NCI-H1694 treated with DMSO at 0.1 percent for 48 hours (cell line): ENCODE measurements at regions not wholly inside any gene's neighbourhood (a gene's known extent, or its start where the extent isn't known, plus 50 kb on each side); places are given as distances from the start of the nearest gene placed in this dataset.
"Not testable (repeated sequence)": the region's sequence is repeated elsewhere in the genome, so short reads cannot be mapped to it uniquely, and the experiment has no call there.

Experiments
- DNase-seq: peaks from one replicate; lab custom pipeline; 2025; lab: John Stamatoyannopoulos, UW

- no peak for DNase-seq
Measured at GRCh38 chr18:8882632-8883408, 177.5 kb downstream of the MTCL1 start.

- no peak for DNase-seq
Measured at GRCh38 chr18:8883409-8883668, 178.0 kb downstream of the MTCL1 start.

- not testable (repeated sequence) for DNase-seq
Measured at GRCh38 chr18:8887877-8888276, 182.5 kb downstream of the MTCL1 start.

- DNase-seq, result no peak
Measured at GRCh38 chr18:8889489-8889888, 184.1 kb downstream of the MTCL1 start.

- not testable (repeated sequence) for DNase-seq
Measured at GRCh38 chr18:8890503-8890902, 185.1 kb downstream of the MTCL1 start.

GRCh38 chr18:8890957-8891464 lies 185.7 kb downstream of the MTCL1 start:
- DNase-seq, result no peak

- no peak for DNase-seq
Measured at GRCh38 chr18:8893221-8893620, 187.9 kb downstream of the MTCL1 start.

- no peak for DNase-seq
Measured at GRCh38 chr18:8893628-8894231, 188.4 kb downstream of the MTCL1 start.

- no peak for DNase-seq
Measured at GRCh38 chr18:8894823-8895222, 189.5 kb downstream of the MTCL1 start.

- no peak for DNase-seq
Measured at GRCh38 chr18:8895341-8895740, 190.0 kb downstream of the MTCL1 start.

GRCh38 chr18:8895987-8896619 lies 190.7 kb downstream of the MTCL1 start:
- DNase-seq, result no peak

- DNase-seq, result no peak
Measured at GRCh38 chr18:8899000-8899399, 193.6 kb downstream of the MTCL1 start.

- no peak for DNase-seq
Measured at GRCh38 chr18:8900552-8900951, 195.2 kb downstream of the MTCL1 start.

GRCh38 chr18:8901019-8901418 lies 195.7 kb downstream of the MTCL1 start:
- DNase-seq, result no peak

- DNase-seq, result no peak
Measured at GRCh38 chr18:8904316-8904715, 198.2 kb upstream of the NDUFV2 start.

GRCh38 chr18:8908792-8909510 lies 193.5 kb upstream of the NDUFV2 start:
- no peak for DNase-seq

GRCh38 chr18:8910186-8910822 lies 192.2 kb upstream of the NDUFV2 start:
- no peak for DNase-seq

- no peak for DNase-seq
Measured at GRCh38 chr18:8910843-8911242, 191.7 kb upstream of the NDUFV2 start.

GRCh38 chr18:8911408-8912340 lies 190.8 kb upstream of the NDUFV2 start:
- no peak for DNase-seq

- DNase-seq, result peak; percentile 96
Measured at GRCh38 chr18:8912348-8913326, 189.9 kb upstream of the NDUFV2 start.
